Mucosa of rectum (tissue), 2 donors: ENCODE measurements at regions not wholly inside any gene's neighbourhood (a gene's known extent, or its start where the extent isn't known, plus 50 kb on each side); places are given as distances from the start of the nearest gene placed in this dataset.

Source experiments
- H3K27ac ChIP-seq, 2 donors: one replicate each; pipeline ENCODE4 v1.7.0; 2013; ENCODE audit warnings: inconsistent platforms in 2 of 2, low read depth in 2 of 2, low read length in 2 of 2
- H3K27me3 ChIP-seq, 2 donors: one replicate each; pipeline ENCODE4 v1.7.0; 2013; ENCODE audit warnings: low read length in 2 of 2; ENCODE audit not compliant: control insufficient read depth in 2 of 2, insufficient read depth in 2 of 2
- H3K36me3 ChIP-seq, 2 donors: one replicate each; pipeline ENCODE4 v1.7.0; 2013; ENCODE audit warnings: low read length in 2 of 2; ENCODE audit not compliant: control insufficient read depth in 2 of 2, insufficient read depth in 2 of 2
- H3K4me1 ChIP-seq, 2 donors: one replicate each; pipeline ENCODE4 v1.7.0; 2013; ENCODE audit warnings: low read length in 2 of 2, mild to moderate bottlenecking in 1 of 2; ENCODE audit not compliant: control insufficient read depth in 2 of 2, insufficient read depth in 2 of 2
- H3K4me3 ChIP-seq, 2 donors: one replicate each; pipeline ENCODE4 v1.7.0; 2013; ENCODE audit warnings: low read length in 2 of 2
- H3K9ac ChIP-seq, 2 donors: one replicate each; pipeline ENCODE4 v1.7.0; 2013; ENCODE audit warnings: low read length in 2 of 2, low read depth in 1 of 2, mild to moderate bottlenecking in 1 of 2
- H3K9me3 ChIP-seq, 2 donors: one replicate each; pipeline ENCODE4 v1.7.0; 2013; ENCODE audit warnings: low read length in 2 of 2; ENCODE audit not compliant: control insufficient read depth in 2 of 2
- donor health status: healthy.
- donor health status: Normal muscosa, but diverticular disease.

GRCh38 chr2:56539618-56540017 lies 355.8 kb downstream of the CCDC85A start:
- no peak overlapping the region for H3K9ac ChIP-seq
- no peak overlapping the region for H3K27ac ChIP-seq
- no peak overlapping the region for H3K4me3 ChIP-seq
- H3K4me1 ChIP-seq, result no peaks in the 10 kb centered on the region
- H3K36me3 ChIP-seq, result no peaks in the 10 kb centered on the region
- H3K9me3 ChIP-seq, result no peaks in the 10 kb centered on the region
- no peaks in the 10 kb centered on the region for H3K27me3 ChIP-seq

- no peaks in the 10 kb centered on the region for H3K27me3 ChIP-seq
- H3K9ac ChIP-seq, result no peak overlapping the region
- no peaks in the 10 kb centered on the region for H3K4me1 ChIP-seq
- H3K4me3 ChIP-seq, result no peak overlapping the region
- no peaks in the 10 kb centered on the region for H3K36me3 ChIP-seq
- H3K27ac ChIP-seq, result no peak overlapping the region
- H3K9me3 ChIP-seq, result no peaks in the 10 kb centered on the region
Measured at GRCh38 chr2:56540467-56540866, 356.7 kb downstream of the CCDC85A start.

GRCh38 chr2:56540916-56541315 lies 357.1 kb downstream of the CCDC85A start:
- H3K4me1 ChIP-seq, result no peaks in the 10 kb centered on the region
- no peak overlapping the region for H3K4me3 ChIP-seq
- no peaks in the 10 kb centered on the region for H3K9me3 ChIP-seq
- H3K27me3 ChIP-seq, result no peaks in the 10 kb centered on the region
- H3K36me3 ChIP-seq, result no peaks in the 10 kb centered on the region
- no peak overlapping the region for H3K27ac ChIP-seq
- H3K9ac ChIP-seq, result no peak overlapping the region

GRCh38 chr2:56542213-56542612 lies 358.4 kb downstream of the CCDC85A start:
- H3K4me1 ChIP-seq, result no peaks in the 10 kb centered on the region
- H3K27ac ChIP-seq, result no peak overlapping the region
- no peaks in the 10 kb centered on the region for H3K27me3 ChIP-seq
- no peaks in the 10 kb centered on the region for H3K36me3 ChIP-seq
- H3K9me3 ChIP-seq, result no peaks in the 10 kb centered on the region
- no peak overlapping the region for H3K4me3 ChIP-seq
- no peak overlapping the region for H3K9ac ChIP-seq

- Histone ChIP-seq H3K9me3 (no peaks in the 10 kb centered on the region), H3K4me3 (no peak overlapping the region), H3K36me3 (no peaks in the 10 kb centered on the region), H3K27me3 (no peaks in the 10 kb centered on the region), H3K9ac (no peak overlapping the region), H3K27ac (no peak overlapping the region), H3K4me1 (no peaks in the 10 kb centered on the region)
Measured at GRCh38 chr2:56565143-56565542, 381.4 kb downstream of the CCDC85A start.

- Histone ChIP-seq H3K36me3 (no peaks in the 10 kb centered on the region), H3K9ac (no peak overlapping the region), H3K4me3 (no peak overlapping the region), H3K27me3 (no peaks in the 10 kb centered on the region), H3K9me3 (no peaks in the 10 kb centered on the region), H3K4me1 (no peaks in the 10 kb centered on the region), H3K27ac (no peak overlapping the region)
Measured at GRCh38 chr2:56571074-56571473, 387.3 kb downstream of the CCDC85A start.

GRCh38 chr2:56576001-56576400 lies 392.2 kb downstream of the CCDC85A start:
- H3K4me1 ChIP-seq, result no peaks in the 10 kb centered on the region
- no peaks in the 10 kb centered on the region for H3K36me3 ChIP-seq
- H3K27ac ChIP-seq, result no peak overlapping the region
- H3K4me3 ChIP-seq, result no peak overlapping the region
- no peaks in the 10 kb centered on the region for H3K9me3 ChIP-seq
- H3K9ac ChIP-seq, result no peak overlapping the region
- H3K27me3 ChIP-seq, result no peaks in the 10 kb centered on the region

- Histone ChIP-seq H3K9ac (no peak overlapping the region), H3K36me3 (no peaks in the 10 kb centered on the region), H3K4me3 (no peak overlapping the region), H3K4me1 (no peaks in the 10 kb centered on the region), H3K27ac (no peak overlapping the region), H3K27me3 (no peaks in the 10 kb centered on the region), H3K9me3 (no peaks in the 10 kb centered on the region)
Measured at GRCh38 chr2:56580242-56580641, 396.5 kb downstream of the CCDC85A start.

- Histone ChIP-seq H3K36me3 (no peaks in the 10 kb centered on the region), H3K27ac (no peak overlapping the region), H3K9ac (no peak overlapping the region), H3K4me1 (no peaks in the 10 kb centered on the region), H3K9me3 (no peaks in the 10 kb centered on the region), H3K4me3 (no peak overlapping the region), H3K27me3 (no peaks in the 10 kb centered on the region)
Measured at GRCh38 chr2:56582570-56582969, 398.8 kb downstream of the CCDC85A start.

- Histone ChIP-seq H3K9ac (no peak overlapping the region), H3K36me3 (no peaks in the 10 kb centered on the region), H3K9me3 (no peaks in the 10 kb centered on the region), H3K4me1 (no peaks in the 10 kb centered on the region), H3K4me3 (no peak overlapping the region), H3K27me3 (no peaks in the 10 kb centered on the region), H3K27ac (no peak overlapping the region)
Measured at GRCh38 chr2:56583796-56584315, 400.1 kb downstream of the CCDC85A start.

- Histone ChIP-seq H3K4me3 (no peak overlapping the region), H3K27me3 (no peaks in the 10 kb centered on the region), H3K9me3 (no peaks in the 10 kb centered on the region), H3K4me1 (no peaks in the 10 kb centered on the region), H3K36me3 (no peaks in the 10 kb centered on the region), H3K9ac (no peak overlapping the region), H3K27ac (no peak overlapping the region)
Measured at GRCh38 chr2:56587456-56587855, 403.7 kb downstream of the CCDC85A start.
